Ovary (tissue), 3 donors: ENCODE measurements at regions not wholly inside any gene's neighbourhood (a gene's known extent, or its start where the extent isn't known, plus 50 kb on each side); places are given as distances from the start of the nearest gene placed in this dataset.

Experiments
- CTCF ChIP-seq, 3 donors: fragments of 450-650 bp in 2 of 3; fragments of 200-600 bp in 1 of 3; IDR thresholded peaks; one replicate each; pipeline versions ENCODE4 v1.5.1 to v1.8.0; 2016 to 2022; ENCODE audit warnings: antibody characterized with exemption in 3 of 3, mild to moderate bottlenecking in 1 of 3
- POLR2A ChIP-seq: fragments of 450-650 bp; IDR thresholded peaks from one replicate; pipeline ENCODE4 v1.6.1; 2017; ENCODE audit warnings: antibody characterized with exemption, mild to moderate bottlenecking, moderate library complexity
- donor health status: DM: no; HTN: no; CAD: no.

GRCh38 chr6:125451750-125452149 lies 150.0 kb upstream of the HDDC2 start:
- TF ChIP-seq CTCF (IDR thresholded peaks at IDR 0.05) (no peak), POLR2A (no peak)
